ENCODE measurements at regions not wholly inside any gene's neighbourhood (a gene's known extent, or its start where the extent isn't known, plus 50 kb on each side); places are given as distances from the start of the nearest gene placed in this dataset.
"Not testable (repeated sequence)": the region's sequence is repeated elsewhere in the genome, so short reads cannot be mapped to it uniquely, and the experiment has no call there.

DNA sequence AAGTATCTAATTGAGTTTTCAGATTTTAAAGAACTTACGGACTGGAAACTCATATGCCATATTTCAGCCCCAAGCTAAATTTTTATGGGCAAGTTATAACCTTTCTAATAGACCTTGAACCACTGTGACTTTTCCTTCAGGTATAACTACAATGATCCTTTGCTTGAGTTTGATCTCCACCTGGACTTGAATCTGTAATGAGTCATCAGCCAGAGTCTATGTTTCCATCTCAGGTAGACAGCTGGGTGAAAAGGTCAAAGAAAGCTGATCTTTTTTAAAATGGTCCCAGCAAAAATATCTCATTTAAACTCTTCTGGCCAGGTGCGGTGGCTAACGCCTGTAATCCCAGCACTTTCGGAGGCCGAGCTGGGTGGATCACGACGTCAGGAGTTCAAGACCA, 88.4 kb upstream of the SGK1 start:
- whole genome bisulfite sequencing, 5 donors = 91 to 97% (median 95%) methylated on average over 7 of the region's 7 CpGs
- Histone ChIP-seq H3K4me1 (peaks cover 0 to 13% (median 0%) of the 10 kb centered on the region in 6 donors), H3K9me3 (peaks cover 0 to 5% (median 0%) of the 10 kb centered on the region in 8 donors), H3K27me3 (replicated peaks in 1 of 7) (no peaks in the 10 kb centered on the region), H3K36me3 (no peaks in the 10 kb centered on the region), H3K4me3 (no peak overlapping the region), H3K27ac (no peak overlapping the region)
- intact Hi-C loops (cut with DNase I; ENCODE audit: low total_unique reads) = no loop called here
- DNase-seq = no peak
- TF ChIP-seq, protein P1, sequence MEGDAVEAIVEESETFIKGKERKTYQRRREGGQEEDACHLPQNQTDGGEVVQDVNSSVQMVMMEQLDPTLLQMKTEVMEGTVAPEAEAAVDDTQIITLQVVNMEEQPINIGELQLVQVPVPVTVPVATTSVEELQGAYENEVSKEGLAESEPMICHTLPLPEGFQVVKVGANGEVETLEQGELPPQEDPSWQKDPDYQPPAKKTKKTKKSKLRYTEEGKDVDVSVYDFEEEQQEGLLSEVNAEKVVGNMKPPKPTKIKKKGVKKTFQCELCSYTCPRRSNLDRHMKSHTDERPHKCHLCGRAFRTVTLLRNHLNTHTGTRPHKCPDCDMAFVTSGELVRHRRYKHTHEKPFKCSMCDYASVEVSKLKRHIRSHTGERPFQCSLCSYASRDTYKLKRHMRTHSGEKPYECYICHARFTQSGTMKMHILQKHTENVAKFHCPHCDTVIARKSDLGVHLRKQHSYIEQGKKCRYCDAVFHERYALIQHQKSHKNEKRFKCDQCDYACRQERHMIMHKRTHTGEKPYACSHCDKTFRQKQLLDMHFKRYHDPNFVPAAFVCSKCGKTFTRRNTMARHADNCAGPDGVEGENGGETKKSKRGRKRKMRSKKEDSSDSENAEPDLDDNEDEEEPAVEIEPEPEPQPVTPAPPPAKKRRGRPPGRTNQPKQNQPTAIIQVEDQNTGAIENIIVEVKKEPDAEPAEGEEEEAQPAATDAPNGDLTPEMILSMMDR (IDR thresholded peaks at IDR 0.05 in 8 of 11, conservative IDR thresholded peaks at IDR 0.05 in 3 of 11) = no peak

DNA sequence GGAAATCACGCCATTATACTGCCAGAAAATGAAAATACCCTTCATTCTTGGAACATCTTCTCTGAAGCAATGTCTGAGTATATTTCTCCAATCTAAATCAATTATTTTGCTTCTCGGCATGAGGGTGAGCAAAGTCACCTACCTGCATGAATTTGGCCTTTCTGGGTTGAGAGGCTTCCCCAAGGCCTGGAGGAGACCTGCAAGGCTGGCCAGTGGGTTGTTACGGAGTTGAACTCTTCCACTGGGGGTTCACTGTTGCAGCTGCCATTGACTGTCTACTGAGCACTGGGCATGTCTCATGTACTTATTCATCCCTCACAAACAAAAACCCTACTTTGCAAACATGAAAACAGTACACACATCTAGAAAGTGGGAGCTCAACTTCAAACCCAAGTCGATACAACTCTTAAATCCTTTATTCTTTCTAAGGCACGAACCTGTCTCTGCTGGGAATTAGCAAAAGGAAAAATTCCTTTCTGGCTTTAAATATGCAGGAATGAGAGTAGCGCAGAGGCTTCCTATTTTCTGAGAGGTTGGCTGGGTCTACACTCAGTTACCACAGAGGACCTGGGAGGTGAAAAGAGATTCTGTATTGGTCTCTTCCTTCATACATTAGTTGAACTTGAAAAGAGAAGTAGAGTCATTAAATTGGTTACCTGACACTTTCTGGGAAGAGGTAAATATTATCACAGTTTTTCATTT, 87.6 kb upstream of the SGK1 start:
- WGBS, 5 donors = 80 to 94% (median 91%) methylated on average over 6 of the region's 6 CpGs
- Histone ChIP-seq H3K36me3 (no peaks in the 10 kb centered on the region), H3K27me3 (replicated peaks in 1 of 7) (no peaks in the 10 kb centered on the region), H3K4me3 (no peak overlapping the region), H3K9me3 (no peaks in the 10 kb centered on the region), H3K4me1 (peaks cover 0 to 10% (median 0%) of the 10 kb centered on the region in 6 donors), H3K27ac (no peak overlapping the region)
- intact Hi-C loops (cut with DNase I; ENCODE audit: low total_unique reads) = no loop called here
- TF ChIP-seq POLR2AphosphoS5 (IDR thresholded peaks at IDR 0.05) (no peak), POLR2A (IDR thresholded peaks at IDR 0.05) (no peak)
- TF ChIP-seq, protein P1 (IDR thresholded peaks at IDR 0.05 in 8 of 11, conservative IDR thresholded peaks at IDR 0.05 in 3 of 11) = no peak
- DNase-seq = no peak

DNA sequence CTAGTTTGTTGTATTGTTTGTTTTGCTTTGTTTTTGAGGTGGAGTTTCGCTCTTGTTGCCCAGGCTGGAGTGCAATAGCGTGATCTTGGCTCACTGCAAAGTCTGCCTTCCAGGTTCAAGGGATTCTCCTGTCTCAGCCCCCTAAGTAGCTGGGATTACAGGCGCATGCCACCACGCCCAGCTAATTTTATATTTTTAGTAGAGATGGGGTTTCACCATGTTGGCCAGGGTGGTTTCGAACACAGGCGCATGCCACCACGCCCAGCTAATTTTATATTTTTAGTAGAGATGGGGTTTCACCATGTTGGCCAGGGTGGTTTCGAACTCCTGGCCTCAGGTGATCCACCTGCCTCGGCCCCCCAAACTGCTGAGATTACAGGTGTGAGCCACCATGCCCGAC, 85.4 kb upstream of the SGK1 start:
- WGBS, 5 donors = 80 to 89% (median 87%) methylated on average over 10 of the region's 10 CpGs
- H3K27me3 ChIP-seq (replicated peaks in 1 of 7); H3K9me3 ChIP-seq; H3K36me3 ChIP-seq; H3K4me3 ChIP-seq; intact Hi-C loops (cut with DNase I; ENCODE audit: low total_unique reads); DNase-seq: not testable (repeated sequence)
- peak overlapping the region in 1 of 8 donors; percentile 32 for H3K27ac ChIP-seq
- H3K4me1 ChIP-seq = peaks cover 0 to 13% (median 0%) of the 10 kb centered on the region in 6 donors

DNA sequence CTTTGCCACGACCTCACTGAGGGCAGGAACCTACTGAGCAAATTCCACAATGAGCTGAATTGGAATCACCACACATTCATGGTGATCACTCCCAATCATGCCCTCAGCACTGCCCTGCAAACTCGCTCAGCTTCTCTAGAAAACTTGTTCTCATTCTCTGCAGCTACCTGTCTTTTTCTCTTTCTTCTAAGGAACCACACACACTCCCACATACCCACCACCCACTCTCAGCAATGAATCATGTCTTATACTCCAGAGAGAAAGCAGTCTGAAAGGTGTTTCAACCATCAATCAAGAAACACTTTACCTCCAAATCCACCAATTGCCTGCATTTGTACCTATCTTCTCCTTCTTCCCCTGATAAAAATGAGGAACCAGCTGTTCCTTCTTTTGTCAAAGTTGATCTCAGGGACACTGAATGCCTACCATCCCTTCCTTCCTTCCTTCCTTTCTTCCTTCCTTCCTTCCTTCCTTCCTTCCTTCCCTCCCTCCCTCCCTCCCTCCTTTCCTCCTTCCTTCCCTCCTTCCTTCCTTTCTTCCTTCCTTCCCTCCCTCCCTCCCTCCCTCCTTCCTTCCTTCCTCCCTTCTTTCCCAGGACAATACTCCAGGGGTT, 84.6 kb upstream of the SGK1 start:
- Histone ChIP-seq H3K27ac (peak overlapping the region in 2 of 8 donors; percentile 15 to 32), H3K4me3 (no peak overlapping the region), H3K27me3 (replicated peaks in 1 of 7) (no peaks in the 10 kb centered on the region), H3K9me3 (no peaks in the 10 kb centered on the region), H3K4me1 (peaks cover 0 to 14% (median 0%) of the 10 kb centered on the region in 6 donors), H3K36me3 (no peaks in the 10 kb centered on the region)
- DNase-seq = no peak
- intact Hi-C loops (cut with DNase I; ENCODE audit: low total_unique reads) = no loop called here
- 76 to 88% (median 86%) methylated on average over 2 of the region's 2 CpGs for WGBS, 5 donors
- TF ChIP-seq, protein P1 (IDR thresholded peaks at IDR 0.05 in 8 of 11, conservative IDR thresholded peaks at IDR 0.05 in 3 of 11) = no peak
- no peak for TF ChIP-seq POLR2A (IDR thresholded peaks at IDR 0.05)
- TF ChIP-seq POLR2AphosphoS5 (IDR thresholded peaks at IDR 0.05) = no peak

Data from spleen (tissue), 11 donors.